ENCODE measurements at regions not wholly inside any gene's neighbourhood (a gene's known extent, or its start where the extent isn't known, plus 50 kb on each side); places are given as distances from the start of the nearest gene placed in this dataset.

DNA sequence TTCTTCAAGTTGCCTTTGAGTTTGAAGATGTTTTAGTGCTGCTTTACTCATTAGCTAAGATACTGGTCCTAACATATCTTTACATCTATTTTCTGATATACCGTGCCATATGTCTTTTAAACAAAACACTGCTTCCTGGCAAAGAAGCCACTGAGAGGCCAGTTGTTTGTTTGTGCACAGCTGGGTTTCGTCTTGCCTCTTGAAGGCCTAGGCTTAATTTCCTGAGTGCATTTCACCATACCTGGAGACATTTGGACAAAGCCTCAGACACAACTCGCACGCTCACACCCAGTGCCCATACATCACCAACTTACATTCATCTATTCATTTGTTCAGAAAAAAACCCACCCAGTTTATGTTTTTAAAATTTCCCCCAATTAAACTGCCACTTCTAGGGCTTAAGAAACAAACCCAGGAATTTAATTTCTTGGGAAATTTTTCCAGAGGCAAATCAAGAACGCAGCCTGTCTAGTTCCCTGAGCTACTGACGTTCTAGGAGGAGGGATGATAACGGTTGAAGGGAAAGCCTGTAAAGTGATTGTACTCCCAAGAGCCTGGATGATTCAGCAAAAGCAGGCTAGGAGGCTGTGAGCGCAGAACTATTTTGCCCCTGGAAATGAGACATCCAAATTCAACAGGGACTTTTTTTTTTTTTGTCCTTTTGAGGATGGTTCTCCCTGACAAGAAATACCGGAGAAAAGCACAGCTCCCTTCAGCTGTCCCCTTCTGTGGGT, 77.7 kb downstream of the OLIG3 start:
- ChIA-PET POLR2A (no interaction called here), CTCF (interaction anchor here (1.4 to 1.7 kb wide), 3 partner anchors 10 to 102 kb away, joined by 4 to 18 read pairs (median 7); no protein-coding TSS in a partner anchor)
- no peak for TF ChIP-seq ZSCAN16 (tag by site-specific recombination; IDR thresholded peaks at IDR 0.05)
- no peak for TF ChIP-seq ZNF560 (tag by site-specific recombination; IDR thresholded peaks at IDR 0.05; ENCODE audit: borderline replicate concordance)
- no peak for TF ChIP-seq ZNF555 (tag by site-specific recombination; conservative IDR thresholded peaks at IDR 0.05)
- no peak for TF ChIP-seq ZFP37 (tag by site-specific recombination; IDR thresholded peaks at IDR 0.05)
- TF ChIP-seq ZNF521 (tag by site-specific recombination; IDR thresholded peaks at IDR 0.05) = no peak
- TF ChIP-seq, protein P1, sequence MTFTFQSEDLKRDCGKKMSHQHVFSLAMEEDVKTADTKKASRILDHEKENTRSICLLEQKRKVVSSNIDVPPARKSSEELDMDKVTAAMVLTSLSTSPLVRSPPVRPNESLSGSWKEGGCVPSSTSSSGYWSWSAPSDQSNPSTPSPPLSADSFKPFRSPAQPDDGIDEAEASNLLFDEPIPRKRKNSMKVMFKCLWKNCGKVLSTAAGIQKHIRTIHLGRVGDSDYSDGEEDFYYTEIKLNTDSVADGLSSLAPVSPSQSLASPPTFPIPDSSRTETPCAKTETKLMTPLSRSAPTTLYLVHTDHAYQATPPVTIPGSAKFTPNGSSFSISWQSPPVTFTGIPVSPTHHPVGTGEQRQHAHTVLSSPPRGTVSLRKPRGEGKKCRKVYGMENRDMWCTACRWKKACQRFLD (tag by site-specific recombination; IDR thresholded peaks at IDR 0.05) = no peak
- no peak for TF ChIP-seq SETDB1 (IDR thresholded peaks at IDR 0.05; ENCODE audit: insufficient read length, low read length)
- no peak for TF ChIP-seq ZBTB48 (tag by site-specific recombination; IDR thresholded peaks at IDR 0.05)
- TF ChIP-seq ZNF121 (tag by site-specific recombination; IDR thresholded peaks at IDR 0.05) = no peak
- TF ChIP-seq HOXA7 (CRISPR knock-in tag; IDR thresholded peaks at IDR 0.05; ENCODE audit: borderline replicate concordance) = no peak
- no peak overlapping the region for H3K4me3 ChIP-seq (ENCODE audit: low read depth, low read length)
- H3K9me3 ChIP-seq (ENCODE audit: control insufficient read depth, insufficient read depth, low read depth, low read length) = no peaks in the 10 kb centered on the region
- no peaks in the 10 kb centered on the region for H3K36me3 ChIP-seq (ENCODE audit: control insufficient read depth in 2 of 2, insufficient read depth in 1 of 2, low read length in 2 of 2)
- no peak overlapping the region for H3K27ac ChIP-seq (ENCODE audit: extremely low read depth, low read depth, low read length)
- no peaks in the 10 kb centered on the region for H3K4me1 ChIP-seq (ENCODE audit: control insufficient read depth, insufficient read depth, low read length)

DNA sequence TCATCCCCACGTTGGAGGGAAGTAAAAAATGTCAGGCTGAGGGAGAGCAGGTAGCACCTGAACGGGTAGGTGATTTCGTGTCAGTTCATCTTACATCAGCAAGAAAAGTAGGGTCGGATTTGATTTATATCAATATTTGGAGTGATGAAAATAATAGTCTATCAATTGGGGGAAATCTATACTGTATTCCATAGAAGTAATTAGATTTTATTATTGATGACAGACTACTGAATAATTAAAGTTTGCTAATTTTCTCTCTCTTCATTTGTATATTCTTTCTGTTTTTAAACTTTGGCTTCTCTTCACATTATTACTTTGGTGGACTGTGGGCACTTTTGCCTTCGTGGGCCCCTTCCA, 78.4 kb downstream of the OLIG3 start:
- H3K4me3 ChIP-seq (ENCODE audit: low read depth, low read length) = no peak overlapping the region
- H3K27ac ChIP-seq (ENCODE audit: extremely low read depth, low read depth, low read length) = no peak overlapping the region
- ChIA-PET CTCF (interaction anchor here (0.6 to 1.7 kb wide), 13 partner anchors 10 to 297 kb away, joined by 3 to 18 read pairs (median 3); no protein-coding TSS in a partner anchor), POLR2A (no interaction called here)
- H3K4me1 ChIP-seq (ENCODE audit: control insufficient read depth, insufficient read depth, low read length) = no peaks in the 10 kb centered on the region
- H3K36me3 ChIP-seq (ENCODE audit: control insufficient read depth in 2 of 2, insufficient read depth in 1 of 2, low read length in 2 of 2) = no peaks in the 10 kb centered on the region
- no peaks in the 10 kb centered on the region for H3K9me3 ChIP-seq (ENCODE audit: control insufficient read depth, insufficient read depth, low read depth, low read length)
- no peak for TF ChIP-seq ZNF623 (tag by site-specific recombination; IDR thresholded peaks at IDR 0.05)
- TF ChIP-seq KLF1 (tag by site-specific recombination; IDR thresholded peaks at IDR 0.05) = no peak
- TF ChIP-seq, protein P2, sequence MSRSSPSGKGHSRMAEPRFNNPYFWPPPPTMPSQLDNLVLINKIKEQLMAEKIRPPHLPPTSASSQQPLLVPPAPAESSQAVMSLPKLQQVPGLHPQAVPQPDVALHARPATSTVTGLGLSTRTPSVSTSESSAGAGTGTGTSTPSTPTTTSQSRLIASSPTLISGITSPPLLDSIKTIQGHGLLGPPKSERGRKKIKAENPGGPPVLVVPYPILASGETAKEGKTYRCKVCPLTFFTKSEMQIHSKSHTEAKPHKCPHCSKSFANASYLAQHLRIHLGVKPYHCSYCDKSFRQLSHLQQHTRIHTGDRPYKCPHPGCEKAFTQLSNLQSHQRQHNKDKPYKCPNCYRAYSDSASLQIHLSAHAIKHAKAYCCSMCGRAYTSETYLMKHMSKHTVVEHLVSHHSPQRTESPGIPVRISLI (tag by site-specific recombination; IDR thresholded peaks at IDR 0.05) = no peak
- no peak for TF ChIP-seq CTCF (tag by site-specific recombination; IDR thresholded peaks at IDR 0.05)
- TF ChIP-seq, protein P3, sequence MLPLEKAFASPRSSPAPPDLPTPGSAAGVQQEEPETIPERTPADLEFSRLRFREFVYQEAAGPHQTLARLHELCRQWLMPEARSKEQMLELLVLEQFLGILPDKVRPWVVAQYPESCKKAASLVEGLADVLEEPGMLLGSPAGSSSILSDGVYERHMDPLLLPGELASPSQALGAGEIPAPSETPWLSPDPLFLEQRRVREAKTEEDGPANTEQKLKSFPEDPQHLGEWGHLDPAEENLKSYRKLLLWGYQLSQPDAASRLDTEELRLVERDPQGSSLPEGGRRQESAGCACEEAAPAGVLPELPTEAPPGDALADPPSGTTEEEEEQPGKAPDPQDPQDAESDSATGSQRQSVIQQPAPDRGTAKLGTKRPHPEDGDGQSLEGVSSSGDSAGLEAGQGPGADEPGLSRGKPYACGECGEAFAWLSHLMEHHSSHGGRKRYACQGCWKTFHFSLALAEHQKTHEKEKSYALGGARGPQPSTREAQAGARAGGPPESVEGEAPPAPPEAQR (tag by site-specific recombination; IDR thresholded peaks at IDR 0.05) = no peak
- no peak for TF ChIP-seq SETDB1 (IDR thresholded peaks at IDR 0.05; ENCODE audit: insufficient read length, low read length)
- TF ChIP-seq, protein P4, sequence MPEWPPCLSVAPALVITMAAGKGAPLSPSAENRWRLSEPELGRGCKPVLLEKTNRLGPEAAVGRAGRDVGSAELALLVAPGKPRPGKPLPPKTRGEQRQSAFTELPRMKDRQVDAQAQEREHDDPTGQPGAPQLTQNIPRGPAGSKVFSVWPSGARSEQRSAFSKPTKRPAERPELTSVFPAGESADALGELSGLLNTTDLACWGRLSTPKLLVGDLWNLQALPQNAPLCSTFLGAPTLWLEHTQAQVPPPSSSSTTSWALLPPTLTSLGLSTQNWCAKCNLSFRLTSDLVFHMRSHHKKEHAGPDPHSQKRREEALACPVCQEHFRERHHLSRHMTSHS (tag by site-specific recombination; IDR thresholded peaks at IDR 0.05) = no peak
- no peak for TF ChIP-seq ZNF324 (tag by site-specific recombination; IDR thresholded peaks at IDR 0.05)
- TF ChIP-seq ZNF169 (tag by site-specific recombination; IDR thresholded peaks at IDR 0.05) = no peak
- no peak for TF ChIP-seq ZNF692 (tag by site-specific recombination; IDR thresholded peaks at IDR 0.05)
- no peak for TF ChIP-seq KLF8 (tag by site-specific recombination; IDR thresholded peaks at IDR 0.05)
- no peak for TF ChIP-seq ZNF221 (tag by site-specific recombination; IDR thresholded peaks at IDR 0.05; ENCODE audit: borderline replicate concordance)
- TF ChIP-seq TCF7L2 (IDR thresholded peaks at IDR 0.05; ENCODE audit: borderline replicate concordance, low read depth, low read length) = no peak
- no peak for TF ChIP-seq ZNF19 (tag by site-specific recombination; IDR thresholded peaks at IDR 0.05; ENCODE audit: low read depth)
- no peak for TF ChIP-seq ZNF777 (tag by site-specific recombination; IDR thresholded peaks at IDR 0.05; ENCODE audit: borderline replicate concordance)
- TF ChIP-seq, protein P5, sequence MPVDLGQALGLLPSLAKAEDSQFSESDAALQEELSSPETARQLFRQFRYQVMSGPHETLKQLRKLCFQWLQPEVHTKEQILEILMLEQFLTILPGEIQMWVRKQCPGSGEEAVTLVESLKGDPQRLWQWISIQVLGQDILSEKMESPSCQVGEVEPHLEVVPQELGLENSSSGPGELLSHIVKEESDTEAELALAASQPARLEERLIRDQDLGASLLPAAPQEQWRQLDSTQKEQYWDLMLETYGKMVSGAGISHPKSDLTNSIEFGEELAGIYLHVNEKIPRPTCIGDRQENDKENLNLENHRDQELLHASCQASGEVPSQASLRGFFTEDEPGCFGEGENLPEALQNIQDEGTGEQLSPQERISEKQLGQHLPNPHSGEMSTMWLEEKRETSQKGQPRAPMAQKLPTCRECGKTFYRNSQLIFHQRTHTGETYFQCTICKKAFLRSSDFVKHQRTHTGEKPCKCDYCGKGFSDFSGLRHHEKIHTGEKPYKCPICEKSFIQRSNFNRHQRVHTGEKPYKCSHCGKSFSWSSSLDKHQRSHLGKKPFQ (tag by site-specific recombination; IDR thresholded peaks at IDR 0.05) = no peak
- TF ChIP-seq ZNF792 (tag by site-specific recombination; IDR thresholded peaks at IDR 0.05) = no peak
